Brain microvascular endothelial cell (primary cell): ENCODE measurements at regions not wholly inside any gene's neighbourhood (a gene's known extent, or its start where the extent isn't known, plus 50 kb on each side); places are given as distances from the start of the nearest gene placed in this dataset.

ENCODE experiments used
- DNase-seq: peaks from one replicate; pipeline ENCODE4 v3.0.0-alpha.2; 2020
- H3K27ac ChIP-seq: fragments of 250-450 bp; sonication (Bioruptor Pico); 2 replicates; pipeline ENCODE4 v1.5.1; 2020; ENCODE audit warnings: mild to moderate bottlenecking, moderate library complexity
- H3K27me3 ChIP-seq: fragments of 250-450 bp; sonication (Bioruptor Pico); replicated peaks from 2 replicates; pipeline ENCODE4 v1.5.1; 2020; ENCODE audit warnings: mild to moderate bottlenecking
- H3K36me3 ChIP-seq: fragments of 250-450 bp; sonication (Bioruptor Pico); replicated peaks from 2 replicates; pipeline ENCODE4 v1.5.1; 2020; ENCODE audit warnings: mild to moderate bottlenecking
- H3K4me3 ChIP-seq: 2 replicates; pipeline ENCODE4 v1.5.1; 2011; ENCODE audit warnings: low read depth, mild to moderate bottlenecking, control low read depth, low read length, moderate library complexity
- CTCF ChIP-seq: IDR thresholded peaks from 2 replicates; pipeline ENCODE4 v1.5.1; 2011; ENCODE audit warnings: low read depth, mild to moderate bottlenecking, moderate library complexity, low read length, control low read depth, inconsistent platforms; ENCODE audit errors: missing control alignments
- in situ Hi-C: cut with HindIII; loops from 2 replicates; pipeline ENCODE4 v1.10.0; 2017; ENCODE audit warnings: low sequenced_read_pairs, low pct_ligation_motif_present

- no peak overlapping the region for H3K27ac ChIP-seq
- no peaks in the 10 kb centered on the region for H3K27me3 ChIP-seq
- peak; percentile 32 for DNase-seq
- no peaks in the 10 kb centered on the region for H3K36me3 ChIP-seq
- TF ChIP-seq CTCF = no peak
- no peak overlapping the region for H3K4me3 ChIP-seq
- in situ Hi-C loops = no loop called here
Measured at GRCh38 chr20:6595704-6596103, 171.8 kb upstream of the BMP2 start.

GRCh38 chr20:6590891-6591637, 176.4 kb upstream of the BMP2 start:
- DNase-seq = peak; percentile 65
- Histone ChIP-seq H3K4me3 (no peak overlapping the region), H3K27ac (no peak overlapping the region), H3K36me3 (no peaks in the 10 kb centered on the region), H3K27me3 (no peaks in the 10 kb centered on the region)
- in situ Hi-C loops = no loop called here
- no peak for TF ChIP-seq CTCF

GRCh38 chr20:6588296-6588695, 179.2 kb upstream of the BMP2 start:
- Histone ChIP-seq H3K27me3 (no peaks in the 10 kb centered on the region), H3K4me3 (no peak overlapping the region), H3K27ac (no peak overlapping the region), H3K36me3 (no peaks in the 10 kb centered on the region)
- in situ Hi-C loops = no loop called here
- peak; percentile 77 for DNase-seq
- TF ChIP-seq CTCF = no peak

- Histone ChIP-seq H3K27ac (no peak overlapping the region), H3K27me3 (no peaks in the 10 kb centered on the region), H3K4me3 (no peak overlapping the region), H3K36me3 (no peaks in the 10 kb centered on the region)
- TF ChIP-seq CTCF = peak; percentile 77
- in situ Hi-C loops = no loop called here
- DNase-seq = peak; percentile 63
Measured at GRCh38 chr20:6583134-6583738, 184.2 kb upstream of the BMP2 start.

- no peak for DNase-seq
- Histone ChIP-seq H3K4me3 (no peak overlapping the region), H3K27me3 (no peaks in the 10 kb centered on the region), H3K27ac (no peak overlapping the region), H3K36me3 (no peaks in the 10 kb centered on the region)
- in situ Hi-C loops = no loop called here
- TF ChIP-seq CTCF = no peak
Measured at GRCh38 chr20:6582449-6582848, 185.0 kb upstream of the BMP2 start.
